IMR-90 (cell line): ENCODE measurements at regions not wholly inside any gene's neighbourhood (a gene's known extent, or its start where the extent isn't known, plus 50 kb on each side); places are given as distances from the start of the nearest gene placed in this dataset.

ENCODE experiments used
- ATAC-seq: fragments of 200-7000 bp; cut with Tn5 transposase; 2 replicates; pipeline ENCODE4 v1.9.1; 2020; ENCODE audit warnings: low read depth, mild to moderate bottlenecking, moderate library complexity
- BruUV-seq: library from RNA; stranded (reverse); fragments of 400-500 nt; replicated peaks from 2 replicates; lab custom pipeline; 2021; lab: Mats Ljungman, UMichigan
- CTCF ChIA-PET: fragments of 300-600 bp; formaldehyde crosslinking; extraction: SDS; loops from one replicate; lab custom pipeline; 2021; ENCODE audit warnings: antibody characterized with exemption; lab: Yijun Ruan, JAX
- POLR2A ChIA-PET: fragments of 300-600 bp; sonication (Branson Sonifier 250); formaldehyde crosslinking; loops from one replicate; lab custom pipeline; 2022; ENCODE audit warnings: antibody characterized with exemption; ENCODE audit not compliant: unreplicated experiment; lab: Charles Lee
- DNase-seq: peaks from one replicate; pipeline ENCODE4 v3.0.0; 2013
- H2AFZ ChIP-seq: replicated peaks from 2 replicates; pipeline ENCODE3; 2013; ENCODE audit warnings: low read length, mild to moderate bottlenecking; ENCODE audit not compliant: poor library complexity
- H2AK5ac ChIP-seq: 2 replicates; pipeline ENCODE4 v1.6.1; 2013; ENCODE audit warnings: low read depth, low read length, inconsistent platforms
- H2AK9ac ChIP-seq: replicated peaks from 2 replicates; pipeline ENCODE3; 2013; ENCODE audit warnings: mild to moderate bottlenecking, low read depth, low read length, moderate library complexity; ENCODE audit not compliant: poor library complexity
- H2BK120ac ChIP-seq: 2 replicates; pipeline ENCODE4 v1.6.1; 2013; ENCODE audit warnings: low read depth, low read length, inconsistent platforms
- H2BK15ac ChIP-seq: 3 replicates; pipeline ENCODE4 v1.6.1; 2013; ENCODE audit warnings: low read depth, low read length, inconsistent platforms
- H2BK20ac ChIP-seq: 2 replicates; pipeline ENCODE4 v1.6.1; 2013; ENCODE audit warnings: low read depth, mild to moderate bottlenecking, inconsistent platforms, low read length, moderate library complexity
- H2BK5ac ChIP-seq: 2 replicates; pipeline ENCODE4 v1.6.1; 2013; ENCODE audit warnings: mild to moderate bottlenecking, low read depth, low read length, inconsistent platforms; ENCODE audit not compliant: poor library complexity, severe bottlenecking
- H3K14ac ChIP-seq: replicated peaks from 2 replicates; pipeline ENCODE4 v1.6.1; 2013; ENCODE audit warnings: low read depth, low read length, inconsistent platforms
- H3K18ac ChIP-seq: 2 replicates; pipeline ENCODE4 v1.6.1; 2013; ENCODE audit warnings: low read depth, low read length, control low read depth
- H3K23ac ChIP-seq: 2 replicates; pipeline ENCODE4 v1.6.1; 2013; ENCODE audit warnings: low read depth, low read length, inconsistent platforms
- H3K27ac ChIP-seq: 2 replicates; pipeline ENCODE4 v1.5.1; 2013; ENCODE audit warnings: mild to moderate bottlenecking, control low read depth, low read length; ENCODE audit not compliant: insufficient read depth
- H3K27me3 ChIP-seq: 2 replicates; pipeline ENCODE4 v1.6.1; 2013; ENCODE audit warnings: low read length; ENCODE audit not compliant: control insufficient read depth, insufficient read depth
- H3K36me3 ChIP-seq: 2 replicates; pipeline ENCODE4 v1.6.1; 2013; ENCODE audit warnings: low read length, mixed read lengths; ENCODE audit not compliant: control insufficient read depth, insufficient read depth
- H3K4ac ChIP-seq: 2 replicates; pipeline ENCODE4 v1.6.1; 2013; ENCODE audit warnings: low read depth, low read length, inconsistent platforms
- H3K4me1 ChIP-seq: 2 replicates; pipeline ENCODE4 v1.6.1; 2013; ENCODE audit warnings: low read length, mixed read lengths; ENCODE audit not compliant: control insufficient read depth, insufficient read depth
- H3K4me2 ChIP-seq: 2 replicates; pipeline ENCODE4 v1.6.1; 2013; ENCODE audit warnings: low read depth, mild to moderate bottlenecking, control low read depth, low read length, moderate library complexity
- H3K4me3 ChIP-seq: 2 replicates; pipeline ENCODE4 v1.5.1; 2013; ENCODE audit warnings: low read depth, mild to moderate bottlenecking, control low read depth, low read length, moderate library complexity; ENCODE audit not compliant: insufficient read depth
- H3K56ac ChIP-seq: 2 replicates; pipeline ENCODE4 v1.6.1; 2013; ENCODE audit warnings: low read length, inconsistent platforms; ENCODE audit not compliant: insufficient read depth; ENCODE audit errors: extremely low read depth
- H3K79me1 ChIP-seq, 2 experiments: 2 replicates each; pipeline ENCODE4 v1.6.1; 2013; ENCODE audit warnings: low read length in 2 of 2, inconsistent platforms in 1 of 2, low read depth in 1 of 2
- H3K9ac ChIP-seq: 2 replicates; pipeline ENCODE4 v1.6.1; 2013; ENCODE audit warnings: low read depth, low read length, control low read depth
- H3K9me1 ChIP-seq: 2 replicates; pipeline ENCODE4 v1.6.1; 2013; ENCODE audit warnings: low read length, inconsistent platforms; ENCODE audit not compliant: insufficient read depth
- H3K9me3 ChIP-seq: 2 replicates; pipeline ENCODE4 v1.6.1; 2013; ENCODE audit warnings: low read length; ENCODE audit not compliant: control insufficient read depth, insufficient read depth
- H4K20me1 ChIP-seq: 2 replicates; pipeline ENCODE4 v1.6.1; 2013; ENCODE audit warnings: low read length, inconsistent platforms; ENCODE audit not compliant: insufficient read depth
- H4K5ac ChIP-seq: 2 replicates; pipeline ENCODE4 v1.6.1; 2013; ENCODE audit warnings: mild to moderate bottlenecking, low read depth, low read length, control low read depth
- H4K8ac ChIP-seq, 2 experiments: 2 replicates each; pipeline ENCODE4 v1.6.1; 2013; ENCODE audit warnings: low read depth in 2 of 2, low read length in 2 of 2, control low read depth in 1 of 2, inconsistent platforms in 1 of 2
- H4K91ac ChIP-seq: 2 replicates; pipeline ENCODE4 v1.6.1; 2013; ENCODE audit warnings: low read depth, low read length, inconsistent platforms; ENCODE audit not compliant: insufficient read depth
- BHLHE40 ChIP-seq: fragments of 150-350 bp; IDR thresholded peaks from 2 replicates; pipeline ENCODE4 v1.6.1; 2016; ENCODE audit warnings: mild to moderate bottlenecking, low read depth, low read length
- CEBPB ChIP-seq: IDR thresholded peaks from 2 replicates; pipeline ENCODE4 v1.6.1; 2012; ENCODE audit warnings: low read depth, low read length, improper control_type of control experiment
- CHD1 ChIP-seq: IDR thresholded peaks from 2 replicates; pipeline ENCODE4 v1.6.1; 2012; ENCODE audit warnings: low read depth, low read length, improper control_type of control experiment
- FOS ChIP-seq: fragments of 150-350 bp; IDR thresholded peaks from 2 replicates; pipeline ENCODE4 v1.6.1; 2016; ENCODE audit warnings: low read depth, low read length
- MAFK ChIP-seq: IDR thresholded peaks from 2 replicates; pipeline ENCODE4 v1.6.1; 2012; ENCODE audit warnings: low read depth, low read length, improper control_type of control experiment
- MAZ ChIP-seq: IDR thresholded peaks from 2 replicates; pipeline ENCODE4 v1.6.1; 2012; ENCODE audit warnings: low read depth, mild to moderate bottlenecking, low read length, improper control_type of control experiment, moderate library complexity, borderline replicate concordance
- MXI1 ChIP-seq: IDR thresholded peaks from 2 replicates; pipeline ENCODE4 v1.6.1; 2012; ENCODE audit warnings: low read depth, mild to moderate bottlenecking, low read length, moderate library complexity, borderline replicate concordance
- NFE2L2 ChIP-seq: fragments of 150-350 bp; IDR thresholded peaks from 2 replicates; pipeline ENCODE4 v1.6.1; 2016; ENCODE audit warnings: low read depth, mild to moderate bottlenecking, low read length
- POLR2A ChIP-seq: IDR thresholded peaks from 2 replicates; pipeline ENCODE4 v1.6.1; 2012; ENCODE audit warnings: mild to moderate bottlenecking, low read depth, low read length
- RAD21 ChIP-seq: IDR thresholded peaks from 2 replicates; pipeline ENCODE4 v1.6.1; 2012; ENCODE audit warnings: low read length, improper control_type of control experiment
- RCOR1 ChIP-seq: IDR thresholded peaks from 2 replicates; pipeline ENCODE4 v1.6.1; 2012; ENCODE audit warnings: mild to moderate bottlenecking, low read length, improper control_type of control experiment; ENCODE audit not compliant: insufficient replicate concordance
- RFX5 ChIP-seq: IDR thresholded peaks from 2 replicates; pipeline ENCODE4 v1.8.0; 2012; ENCODE audit warnings: low read depth, mild to moderate bottlenecking, low read length, moderate library complexity
- SMC3 ChIP-seq: fragments of 150-350 bp; IDR thresholded peaks from 2 replicates; pipeline ENCODE4 v1.6.1; 2016; ENCODE audit warnings: low read depth, mild to moderate bottlenecking, antibody characterized with exemption, low read length, moderate library complexity
- dilution Hi-C: fragments of 300-500 bp; cut with HindIII; formaldehyde crosslinking; loops from one replicate; pipeline ENCODE4 v1.14.3; 2018; ENCODE audit warnings: low sequenced_read_pairs; ENCODE audit not compliant: unreplicated experiment
- in situ Hi-C: fragments of 300-500 bp; cut with MboI; formaldehyde crosslinking; loops from 3 replicates; pipeline ENCODE4 v1.14.3; 2019; ENCODE audit warnings: low sequenced_read_pairs, inconsistent platforms, mixed read lengths
- intact Hi-C: fragments of 100-400 bp; cut with micrococcal nuclease; formaldehyde crosslinking; loops from 2 replicates; pipeline ENCODE4 v1.10.0; 2022
- TF ChIP-seq, protein P1 (sequence below): fragments of 150-350 bp; IDR thresholded peaks from 2 replicates; pipeline ENCODE4 v1.6.1; 2017; ENCODE audit warnings: mild to moderate bottlenecking, antibody characterized with exemption, low read length, low read depth
- TF ChIP-seq, protein P2 (sequence below): conservative IDR thresholded peaks from 2 replicates; pipeline ENCODE4 v1.5.1; 2012; ENCODE audit warnings: mild to moderate bottlenecking, low read depth, low read length, improper control_type of control experiment
- TF ChIP-seq, protein P3 (sequence below): fragments of 150-350 bp; IDR thresholded peaks from 2 replicates; pipeline ENCODE4 v1.6.1; 2016; ENCODE audit warnings: low read depth, mild to moderate bottlenecking, low read length, moderate library complexity, borderline replicate concordance

- no peak overlapping the region for H3K4ac ChIP-seq
- no peaks in the 10 kb centered on the region for H3K9me3 ChIP-seq
- H3K27ac ChIP-seq, result no peak overlapping the region
- H2BK120ac ChIP-seq, result no peak overlapping the region
- no peak overlapping the region for H4K8ac ChIP-seq
- H3K27me3 ChIP-seq, result no peaks in the 10 kb centered on the region; the same call in 1 of the 2 replicates
- no peaks in the 10 kb centered on the region for H4K20me1 ChIP-seq
- ChIA-PET CTCF (interaction anchor here (0.6 kb wide), 1 partner anchor 9 kb away, joined by 3 read pairs; no protein-coding TSS in a partner anchor), POLR2A (no interaction called here)
- H2BK20ac ChIP-seq, result no peak overlapping the region
- ATAC-seq, result no peak
- H3K9ac ChIP-seq, result no peak overlapping the region
- no TSS peak for BruUV-seq
- no peak overlapping the region for H3K18ac ChIP-seq
- no peak overlapping the region for H2BK15ac ChIP-seq
- H3K36me3 ChIP-seq, result no peaks in the 10 kb centered on the region
- H3K23ac ChIP-seq, result no peak overlapping the region
- dilution Hi-C loops, result no loop called here
- DNase-seq, result no peak
- no peaks in the 10 kb centered on the region for H3K79me1 ChIP-seq
- H3K4me1 ChIP-seq, result no peaks in the 10 kb centered on the region
- intact Hi-C loops, result no loop called here
- no peak overlapping the region for H4K91ac ChIP-seq
- H3K4me3 ChIP-seq, result no peak overlapping the region
- H2BK5ac ChIP-seq, result no peak overlapping the region
- in situ Hi-C loops, result no loop called here
- no peak overlapping the region for H3K56ac ChIP-seq
- TF ChIP-seq NFE2L2 (no peak), MAZ (no peak), FOS (no peak), RCOR1 (no peak), RAD21 (no peak), POLR2A (no peak), MXI1 (no peak), CHD1 (no peak), MAFK (no peak), SMC3 (no peak), BHLHE40 (no peak), RFX5 (no peak), CEBPB (no peak)
- TF ChIP-seq, protein P1, sequence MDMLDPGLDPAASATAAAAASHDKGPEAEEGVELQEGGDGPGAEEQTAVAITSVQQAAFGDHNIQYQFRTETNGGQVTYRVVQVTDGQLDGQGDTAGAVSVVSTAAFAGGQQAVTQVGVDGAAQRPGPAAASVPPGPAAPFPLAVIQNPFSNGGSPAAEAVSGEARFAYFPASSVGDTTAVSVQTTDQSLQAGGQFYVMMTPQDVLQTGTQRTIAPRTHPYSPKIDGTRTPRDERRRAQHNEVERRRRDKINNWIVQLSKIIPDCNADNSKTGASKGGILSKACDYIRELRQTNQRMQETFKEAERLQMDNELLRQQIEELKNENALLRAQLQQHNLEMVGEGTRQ, result no peak
- TF ChIP-seq, protein P2, sequence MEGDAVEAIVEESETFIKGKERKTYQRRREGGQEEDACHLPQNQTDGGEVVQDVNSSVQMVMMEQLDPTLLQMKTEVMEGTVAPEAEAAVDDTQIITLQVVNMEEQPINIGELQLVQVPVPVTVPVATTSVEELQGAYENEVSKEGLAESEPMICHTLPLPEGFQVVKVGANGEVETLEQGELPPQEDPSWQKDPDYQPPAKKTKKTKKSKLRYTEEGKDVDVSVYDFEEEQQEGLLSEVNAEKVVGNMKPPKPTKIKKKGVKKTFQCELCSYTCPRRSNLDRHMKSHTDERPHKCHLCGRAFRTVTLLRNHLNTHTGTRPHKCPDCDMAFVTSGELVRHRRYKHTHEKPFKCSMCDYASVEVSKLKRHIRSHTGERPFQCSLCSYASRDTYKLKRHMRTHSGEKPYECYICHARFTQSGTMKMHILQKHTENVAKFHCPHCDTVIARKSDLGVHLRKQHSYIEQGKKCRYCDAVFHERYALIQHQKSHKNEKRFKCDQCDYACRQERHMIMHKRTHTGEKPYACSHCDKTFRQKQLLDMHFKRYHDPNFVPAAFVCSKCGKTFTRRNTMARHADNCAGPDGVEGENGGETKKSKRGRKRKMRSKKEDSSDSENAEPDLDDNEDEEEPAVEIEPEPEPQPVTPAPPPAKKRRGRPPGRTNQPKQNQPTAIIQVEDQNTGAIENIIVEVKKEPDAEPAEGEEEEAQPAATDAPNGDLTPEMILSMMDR, result no peak
- TF ChIP-seq, protein P3, sequence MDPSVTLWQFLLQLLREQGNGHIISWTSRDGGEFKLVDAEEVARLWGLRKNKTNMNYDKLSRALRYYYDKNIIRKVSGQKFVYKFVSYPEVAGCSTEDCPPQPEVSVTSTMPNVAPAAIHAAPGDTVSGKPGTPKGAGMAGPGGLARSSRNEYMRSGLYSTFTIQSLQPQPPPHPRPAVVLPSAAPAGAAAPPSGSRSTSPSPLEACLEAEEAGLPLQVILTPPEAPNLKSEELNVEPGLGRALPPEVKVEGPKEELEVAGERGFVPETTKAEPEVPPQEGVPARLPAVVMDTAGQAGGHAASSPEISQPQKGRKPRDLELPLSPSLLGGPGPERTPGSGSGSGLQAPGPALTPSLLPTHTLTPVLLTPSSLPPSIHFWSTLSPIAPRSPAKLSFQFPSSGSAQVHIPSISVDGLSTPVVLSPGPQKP, result no peak
- H4K5ac ChIP-seq, result no peak overlapping the region
- no peak overlapping the region for H2AFZ ChIP-seq
- H2AK9ac ChIP-seq, result no peak overlapping the region
- H3K14ac ChIP-seq, result no peak overlapping the region
- H2AK5ac ChIP-seq, result no peak overlapping the region
- H3K9me1 ChIP-seq, result no peaks in the 10 kb centered on the region
- H3K4me2 ChIP-seq, result no peak overlapping the region
Observed at GRCh38 chr15:48049736-48050135, 71.1 kb upstream of the SLC24A5 start.
